Osteocyte (in vitro differentiated cells): ENCODE measurements at regions not wholly inside any gene's neighbourhood (a gene's known extent, or its start where the extent isn't known, plus 50 kb on each side); places are given as distances from the start of the nearest gene placed in this dataset.

Experiments used
- DNase-seq: peaks from one replicate; pipeline ENCODE4 v3.0.0; 2021; ENCODE audit warnings: mixed read lengths; ENCODE audit not compliant: unreplicated experiment; ENCODE audit errors: extremely low spot score
- H3K27ac Mint-ChIP-seq: one replicate; pipeline ENCODE4 v1.8.0; 2021; ENCODE audit warnings: mild to moderate bottlenecking, mixed read lengths; ENCODE audit not compliant: unreplicated experiment
- H3K27me3 Mint-ChIP-seq: one replicate; pipeline ENCODE4 v1.8.0; 2021; ENCODE audit warnings: mixed read lengths; ENCODE audit not compliant: unreplicated experiment
- H3K36me3 Mint-ChIP-seq: one replicate; pipeline ENCODE4 v1.8.0; 2021; ENCODE audit warnings: mixed read lengths; ENCODE audit not compliant: unreplicated experiment
- H3K4me1 Mint-ChIP-seq: one replicate; pipeline ENCODE4 v1.8.0; 2021; ENCODE audit warnings: mixed read lengths; ENCODE audit not compliant: unreplicated experiment
- H3K4me3 Mint-ChIP-seq: one replicate; pipeline ENCODE4 v1.8.0; 2021; ENCODE audit warnings: mild to moderate bottlenecking, moderate library complexity, mixed read lengths; ENCODE audit not compliant: unreplicated experiment
- H3K9me3 Mint-ChIP-seq: one replicate; pipeline ENCODE4 v1.8.0; 2021; ENCODE audit warnings: mixed read lengths; ENCODE audit not compliant: unreplicated experiment
- CTCF ChIP-seq: fragments of 200-600 bp; sonication (generic); IDR thresholded peaks from 2 replicates; pipeline ENCODE4 v1.5.0; 2021; ENCODE audit warnings: antibody characterized with exemption, mild to moderate bottlenecking, moderate library complexity

DNA sequence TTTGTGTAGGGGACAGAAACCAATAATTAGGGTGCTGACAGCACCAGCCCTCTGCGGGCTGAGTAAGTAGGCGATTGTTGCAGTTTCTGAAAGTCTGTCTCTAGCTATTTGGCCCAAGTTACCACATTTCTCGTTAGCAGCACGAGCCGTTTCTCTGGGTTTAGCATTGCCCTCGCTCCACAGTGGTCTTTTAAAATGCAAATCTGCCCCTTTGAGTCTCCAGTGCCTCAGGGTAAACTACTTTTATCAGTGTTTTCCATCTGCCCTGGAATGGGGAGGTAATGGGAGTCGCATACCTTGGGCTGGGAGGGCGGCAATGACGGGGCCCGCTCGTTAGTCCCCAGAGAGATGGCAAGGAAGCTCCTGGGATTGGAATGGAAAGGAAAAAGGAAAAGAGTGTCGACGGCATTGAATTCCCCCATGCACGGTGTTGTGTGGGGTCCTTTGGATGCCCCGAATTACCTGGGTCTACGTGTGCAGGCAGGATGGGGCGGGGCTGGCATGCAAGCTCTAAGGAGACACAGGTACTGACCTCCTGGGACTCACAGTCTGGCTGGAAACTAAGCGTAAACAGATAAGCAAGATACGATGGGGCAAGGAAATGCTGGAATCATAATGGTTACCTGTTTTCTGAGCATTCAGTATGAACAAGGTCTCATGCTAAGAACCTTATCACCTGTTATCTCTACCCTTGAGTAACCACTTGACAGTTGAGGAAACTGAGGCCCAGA is 131.8 kb upstream of the MAP1LC3B2 start:
- TF ChIP-seq CTCF = no peak
- H3K4me1 Mint-ChIP-seq = peaks cover 58% of the 10 kb centered on the region
- no peak for DNase-seq

DNA sequence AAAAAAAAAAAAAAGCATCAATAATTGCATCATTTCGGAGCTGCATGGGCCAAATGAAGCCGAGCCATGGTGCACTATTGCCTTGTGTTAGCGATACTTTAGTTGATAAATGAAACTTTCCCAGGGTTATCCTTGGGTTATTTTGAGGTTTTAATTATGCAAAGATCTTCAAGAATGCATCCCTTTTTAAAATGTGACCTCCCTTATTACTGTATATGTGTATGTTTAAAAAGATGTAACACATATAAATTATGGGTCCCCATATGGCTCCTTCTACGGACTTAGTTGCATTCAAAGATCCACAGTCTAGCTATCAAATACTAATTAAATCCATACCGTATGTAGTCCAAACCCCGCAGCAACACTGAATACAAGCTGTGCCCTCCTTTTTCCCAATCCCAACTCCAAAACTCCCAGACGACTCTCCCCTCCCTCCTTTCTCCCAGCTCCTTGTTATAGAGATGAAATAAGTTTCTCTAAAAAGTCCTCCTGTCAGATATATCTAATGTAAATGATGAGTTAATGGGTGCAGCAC is 129.3 kb upstream of the MAP1LC3B2 start:
- peak overlapping the region; percentile 46 for H3K27ac Mint-ChIP-seq
- no peak for DNase-seq
- H3K9me3 Mint-ChIP-seq = no peaks in the 10 kb centered on the region
- H3K27me3 Mint-ChIP-seq = no peaks in the 10 kb centered on the region
- H3K4me3 Mint-ChIP-seq = no peak overlapping the region
- TF ChIP-seq CTCF = no peak
- H3K36me3 Mint-ChIP-seq = peaks cover 3% of the 10 kb centered on the region
- peaks cover 76% of the 10 kb centered on the region for H3K4me1 Mint-ChIP-seq

More for the DNA sequence above, 131.8 kb upstream of the MAP1LC3B2 start:
- Mint-ChIP-seq H3K4me3 (peak overlapping the region; percentile 27), H3K36me3 (no peaks in the 10 kb centered on the region), H3K9me3 (no peaks in the 10 kb centered on the region), H3K27me3 (no peaks in the 10 kb centered on the region), H3K27ac (peak overlapping the region; percentile 82)

DNA sequence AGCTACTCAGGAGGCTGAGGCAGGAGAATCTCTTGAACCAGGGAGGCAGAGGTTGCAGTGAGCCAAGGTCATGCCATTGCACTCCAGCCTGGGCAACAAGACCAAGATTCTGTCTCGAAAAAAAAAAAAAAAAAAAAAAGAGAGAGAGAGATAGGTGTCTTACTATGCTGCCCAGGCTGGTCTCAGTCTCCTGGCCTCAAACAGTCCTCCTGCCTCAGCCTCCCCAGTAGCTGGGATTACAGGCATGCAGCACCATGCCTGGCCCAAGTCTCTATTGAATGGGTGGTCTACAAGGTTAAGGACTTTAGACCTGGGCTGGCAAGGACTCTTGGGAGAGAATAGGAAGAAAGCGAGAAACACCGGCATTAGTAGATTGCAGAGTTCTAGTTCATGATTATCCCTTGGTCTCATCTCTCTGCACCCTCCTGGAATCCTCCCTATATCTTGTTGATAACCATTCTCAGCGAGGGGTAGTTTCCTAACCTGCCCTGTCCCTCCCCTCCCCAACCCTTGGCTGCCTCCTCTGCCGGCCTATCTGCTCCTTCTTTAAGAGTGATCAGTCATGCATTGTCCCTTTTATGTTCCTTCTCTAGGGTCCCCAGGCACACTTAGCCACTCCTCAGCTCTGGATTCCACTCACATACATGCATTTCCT is 128.1 kb upstream of the MAP1LC3B2 start:
- Mint-ChIP-seq H3K27ac (peak overlapping the region; percentile 96), H3K36me3 (peaks cover 3% of the 10 kb centered on the region), H3K4me3 (no peak overlapping the region), H3K9me3 (no peaks in the 10 kb centered on the region), H3K27me3 (no peaks in the 10 kb centered on the region), H3K4me1 (peaks cover 70% of the 10 kb centered on the region)
- no peak for DNase-seq
- TF ChIP-seq CTCF = no peak

GRCh38 chr12:116431677-116432300 is 127.4 kb upstream of the MAP1LC3B2 start:
- peak overlapping the region; percentile 96 for H3K27ac Mint-ChIP-seq
- H3K36me3 Mint-ChIP-seq = peaks cover 3% of the 10 kb centered on the region
- no peaks in the 10 kb centered on the region for H3K9me3 Mint-ChIP-seq
- peaks cover 67% of the 10 kb centered on the region for H3K4me1 Mint-ChIP-seq
- H3K27me3 Mint-ChIP-seq = no peaks in the 10 kb centered on the region
- no peak for DNase-seq
- H3K4me3 Mint-ChIP-seq = no peak overlapping the region
- TF ChIP-seq CTCF = no peak

DNA sequence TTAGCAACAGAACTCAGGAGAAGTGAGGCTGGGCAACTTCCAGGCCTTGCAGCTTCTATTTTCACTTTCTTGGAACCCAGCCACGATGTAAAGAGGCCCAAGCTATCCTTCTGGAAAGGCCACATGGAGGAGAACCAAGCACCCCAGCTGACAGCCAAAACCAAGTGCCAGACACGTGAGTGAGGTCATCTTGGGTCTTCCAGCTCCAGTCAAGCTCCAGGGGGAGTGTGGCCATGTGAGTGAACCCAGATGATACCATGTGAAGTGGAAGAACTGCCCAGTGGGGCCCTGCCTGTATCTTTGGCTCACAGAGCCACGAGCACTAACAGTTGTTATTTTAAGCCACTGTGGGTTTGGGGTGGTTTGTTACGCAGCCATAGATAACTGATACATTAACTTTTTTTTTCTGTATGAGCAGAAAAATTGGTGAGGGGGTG is 126.8 kb upstream of the MAP1LC3B2 start:
- H3K36me3 Mint-ChIP-seq = peaks cover 3% of the 10 kb centered on the region
- peaks cover 62% of the 10 kb centered on the region for H3K4me1 Mint-ChIP-seq
- H3K9me3 Mint-ChIP-seq = no peaks in the 10 kb centered on the region
- no peak for TF ChIP-seq CTCF
- H3K4me3 Mint-ChIP-seq = no peak overlapping the region
- no peaks in the 10 kb centered on the region for H3K27me3 Mint-ChIP-seq
- peak overlapping the region; percentile 96 for H3K27ac Mint-ChIP-seq
- DNase-seq = no peak
